Stimulated activated CD8-positive, alpha-beta memory T cell treated with anti-CD3 and anti-CD28 coated beads, Interleukin-15, amount 100 ng/mL, for 48 hours (primary cell): ENCODE measurements at regions not wholly inside any gene's neighbourhood (a gene's known extent, or its start where the extent isn't known, plus 50 kb on each side); places are given as distances from the start of the nearest gene placed in this dataset.

Source experiments
- DNase-seq, 2 donors: peaks; one replicate each; pipeline ENCODE4 v3.0.0-alpha.2; 2020; ENCODE audit warnings: low read depth in 2 of 2

GRCh38 chr4:54924891-54925290, 200.5 kb downstream of the KDR start:
- no peak for DNase-seq

GRCh38 chr4:54915276-54915675, 210.1 kb downstream of the KDR start:
- DNase-seq: no peak

- DNase-seq: no peak
Observed at GRCh38 chr4:54914781-54915180, 210.6 kb downstream of the KDR start.

- no peak for DNase-seq
Observed at GRCh38 chr4:54913751-54914526, 211.5 kb downstream of the KDR start.

GRCh38 chr4:54912155-54912554, 213.2 kb downstream of the KDR start:
- no peak for DNase-seq

GRCh38 chr4:54909961-54910360, 215.4 kb downstream of the KDR start:
- DNase-seq: no peak

- DNase-seq: no peak
Observed at GRCh38 chr4:54908763-54909162, 216.6 kb downstream of the KDR start.

- DNase-seq: no peak
Observed at GRCh38 chr4:54904953-54905352, 220.4 kb downstream of the KDR start.

- no peak for DNase-seq
Observed at GRCh38 chr4:54902976-54903375, 222.4 kb downstream of the KDR start.

GRCh38 chr4:54902271-54902670, 223.1 kb downstream of the KDR start:
- DNase-seq: no peak

- DNase-seq: no peak
Observed at GRCh38 chr4:54901202-54901601, 224.2 kb downstream of the KDR start.

GRCh38 chr4:54898656-54899340, 226.6 kb downstream of the KDR start:
- no peak for DNase-seq

- no peak for DNase-seq
Observed at GRCh38 chr4:54898056-54898562, 227.3 kb downstream of the KDR start.

GRCh38 chr4:54897590-54897989, 227.8 kb downstream of the KDR start:
- DNase-seq: no peak

- no peak for DNase-seq
Observed at GRCh38 chr4:54882616-54883015, 224.9 kb downstream of the KIT start.

- DNase-seq: no peak
Observed at GRCh38 chr4:54879576-54879975, 221.8 kb downstream of the KIT start.

- no peak for DNase-seq
Observed at GRCh38 chr4:54877006-54877405, 219.2 kb downstream of the KIT start.

GRCh38 chr4:54872261-54872660, 214.5 kb downstream of the KIT start:
- no peak for DNase-seq

GRCh38 chr4:54863571-54864255, 206.0 kb downstream of the KIT start:
- no peak for DNase-seq

- no peak for DNase-seq
Observed at GRCh38 chr4:54861201-54861600, 203.4 kb downstream of the KIT start.

GRCh38 chr4:54855191-54855854, 197.6 kb downstream of the KIT start:
- no peak for DNase-seq

- no peak for DNase-seq
Observed at GRCh38 chr4:54852602-54853001, 194.8 kb downstream of the KIT start.
